A549 (cell line): ENCODE measurements at regions not wholly inside any gene's neighbourhood (a gene's known extent, or its start where the extent isn't known, plus 50 kb on each side); places are given as distances from the start of the nearest gene placed in this dataset.

Experiments used
- ATAC-seq, 2 experiments: fragments of 200-7000 bp in 1 of 2; fragments of >200 bp in 1 of 2; cut with Nextera tagmentation in 1 of 2; cut with Tn5 transposase in 1 of 2; 3 replicates each; pipeline versions ENCODE4 v1.8.0 to v1.9.1; 2018 to 2020; ENCODE audit warnings: mild to moderate bottlenecking in 1 of 2, moderate library complexity in 1 of 2
- CTCF ChIA-PET: fragments of 300-600 bp; sonication (Branson Sonifier 250); formaldehyde crosslinking; extraction: SDS; loops from one replicate; lab custom pipeline; 2021; ENCODE audit warnings: antibody characterized with exemption, inconsistent platforms; lab: Yijun Ruan, JAX
- POLR2A ChIA-PET: fragments of 350-600 bp; formaldehyde crosslinking; extraction: SDS; loops from one replicate; lab custom pipeline; 2021; ENCODE audit warnings: antibody characterized with exemption, inconsistent platforms; lab: Yijun Ruan, JAX
- DNase-seq, 2 experiments: peaks; one replicate each; pipeline versions ENCODE4 v3.0.0 to v3.0.0-alpha.2; 2011 to 2016; ENCODE audit warnings: low read depth in 1 of 2, low spot score in 1 of 2
- FAIRE-seq: peaks from 2 replicates; lab custom pipeline; 2011; peaks lifted over from hg19 to GRCh38; lab: Jason Lieb, UNC
- H3K27ac ChIP-seq, 2 experiments: fragments of >200 bp; sonication (Bioruptor Twin); formaldehyde crosslinking; 3 replicates each; pipeline ENCODE4 v1.5.1; 2016 to 2017
- H3K4me1 ChIP-seq: fragments of >200 bp; sonication (Bioruptor Twin); formaldehyde crosslinking; 3 replicates; pipeline ENCODE4 v1.6.1; 2016
- H3K4me2 ChIP-seq: fragments of >200 bp; sonication (Bioruptor Twin); formaldehyde crosslinking; 3 replicates; pipeline ENCODE4 v1.6.1; 2016
- H3K4me3 ChIP-seq: fragments of >200 bp; sonication (Bioruptor Twin); formaldehyde crosslinking; 3 replicates; pipeline ENCODE4 v1.5.1; 2016
- H3K9me3 ChIP-seq: fragments of >200 bp; sonication (Bioruptor Twin); formaldehyde crosslinking; 3 replicates; pipeline ENCODE4 v1.6.1; 2016
- CEBPB ChIP-seq, 2 experiments: fragments of >200 bp in 1 of 2; sonication (Bioruptor Twin) in 1 of 2; formaldehyde crosslinking in 1 of 2; IDR thresholded peaks; 2 replicates each; pipeline ENCODE4 v1.6.1; 2012 to 2016
- CHD4 ChIP-seq: fragments of 200-600 bp; sonication (generic); IDR thresholded peaks from 2 replicates; pipeline ENCODE4 v1.6.1; 2016; ENCODE audit warnings: antibody characterized with exemption, mild to moderate bottlenecking, borderline replicate concordance
- E2F6 ChIP-seq: IDR thresholded peaks from 2 replicates; pipeline ENCODE4 v1.6.1; 2012; ENCODE audit warnings: low read depth, borderline replicate concordance
- EHF ChIP-seq: fragments of 250-450 bp; sonication (Bioruptor Pico); IDR thresholded peaks from 2 replicates; pipeline ENCODE4 v1.5.0; 2020; ENCODE audit warnings: mild to moderate bottlenecking
- EHMT2 ChIP-seq: fragments of 200-600 bp; sonication (generic); IDR thresholded peaks from 2 replicates; pipeline ENCODE4 v1.6.1; 2016; ENCODE audit warnings: antibody characterized with exemption, low read depth, mild to moderate bottlenecking, moderate library complexity
- EP300 ChIP-seq, 2 experiments: fragments of >200 bp; sonication (Bioruptor Twin); formaldehyde crosslinking; IDR thresholded peaks; 2 replicates in 1 of 2; 3 replicates in 1 of 2; pipeline ENCODE4 v1.6.1; 2016 to 2017
- ESRRA ChIP-seq: fragments of 150-350 bp; IDR thresholded peaks from 2 replicates; pipeline ENCODE4 v1.6.1; 2014; ENCODE audit warnings: mild to moderate bottlenecking, low read length, borderline replicate concordance
- FOSL2 ChIP-seq, 2 experiments: fragments of 450-650 bp in 1 of 2; fragments of >200 bp in 1 of 2; sonication (Bioruptor Twin) in 1 of 2; formaldehyde crosslinking; IDR thresholded peaks; 2 replicates each; pipeline versions ENCODE4 v1.5.0 to v1.6.1; 2016 to 2020; ENCODE audit warnings: mild to moderate bottlenecking in 1 of 2, moderate library complexity in 1 of 2
- GATA3 ChIP-seq: IDR thresholded peaks from 2 replicates; pipeline ENCODE4 v1.6.1; 2012; ENCODE audit warnings: borderline replicate concordance
- HDAC2 ChIP-seq: fragments of 200-600 bp; sonication (generic); IDR thresholded peaks from 2 replicates; pipeline ENCODE4 v1.6.1; 2016
- HMGXB4 ChIP-seq: fragments of 250-450 bp; sonication (Bioruptor Pico); IDR thresholded peaks from 2 replicates; pipeline ENCODE4 v1.5.0; 2021; ENCODE audit warnings: mild to moderate bottlenecking, moderate library complexity, borderline replicate concordance
- HOXA7 ChIP-seq: fragments of 250-450 bp; sonication (Bioruptor Pico); IDR thresholded peaks from 2 replicates; pipeline ENCODE4 v1.5.0; 2020; ENCODE audit warnings: mild to moderate bottlenecking, moderate library complexity
- JUN ChIP-seq, 2 experiments: fragments of >200 bp; sonication (Bioruptor Twin); formaldehyde crosslinking; IDR thresholded peaks; 2 replicates in 1 of 2; 3 replicates in 1 of 2; pipeline ENCODE4 v1.6.1; 2016 to 2017
- JUNB ChIP-seq: fragments of >200 bp; sonication (Bioruptor Twin); formaldehyde crosslinking; IDR thresholded peaks from 2 replicates; pipeline ENCODE4 v1.6.1; 2016
- MAFK ChIP-seq: fragments of 450-650 bp; IDR thresholded peaks from 2 replicates; pipeline ENCODE4 v1.6.1; 2014; ENCODE audit not compliant: partially characterized antibody
- MAX ChIP-seq: IDR thresholded peaks from 2 replicates; pipeline ENCODE4 v1.6.1; 2012
- NFE2L2 ChIP-seq: fragments of 150-350 bp; conservative IDR thresholded peaks from 2 replicates; pipeline ENCODE4 v1.6.1; 2014; ENCODE audit warnings: low read length
- NPAS2 ChIP-seq: fragments of 250-450 bp; sonication (Bioruptor Pico); IDR thresholded peaks from 2 replicates; pipeline ENCODE4 v1.8.0; 2022; ENCODE audit warnings: mild to moderate bottlenecking, moderate library complexity, borderline replicate concordance
- PHF8 ChIP-seq: fragments of 200-600 bp; sonication (generic); IDR thresholded peaks from 2 replicates; pipeline ENCODE4 v1.6.1; 2016; ENCODE audit warnings: low read depth, mild to moderate bottlenecking, antibody characterized with exemption, moderate library complexity, borderline replicate concordance
- POLR2A ChIP-seq: IDR thresholded peaks from 2 replicates; pipeline ENCODE4 v1.6.1; 2012; ENCODE audit warnings: mild to moderate bottlenecking, low read length
- RCOR1 ChIP-seq: fragments of 150-350 bp; IDR thresholded peaks from 2 replicates; pipeline ENCODE4 v1.6.1; 2014; ENCODE audit warnings: antibody characterized with exemption, low read length, low read depth
- SMC3 ChIP-seq: fragments of >200 bp; sonication (Bioruptor Twin); formaldehyde crosslinking; IDR thresholded peaks from 3 replicates; pipeline ENCODE4 v1.6.1; 2018; ENCODE audit warnings: inconsistent platforms
- SREBF2 ChIP-seq: fragments of 450-650 bp; IDR thresholded peaks from 2 replicates; pipeline ENCODE4 v1.6.1; 2014; ENCODE audit warnings: mild to moderate bottlenecking, moderate library complexity
- TFCP2L1 ChIP-seq: fragments of 250-450 bp; sonication (Bioruptor Pico); IDR thresholded peaks from 2 replicates; pipeline ENCODE4 v1.5.0; 2021; ENCODE audit warnings: mild to moderate bottlenecking
- TP53 ChIP-seq: fragments of 250-450 bp; sonication (Bioruptor Pico); IDR thresholded peaks from 2 replicates; pipeline ENCODE4 v1.5.0; 2021; ENCODE audit warnings: mild to moderate bottlenecking, moderate library complexity
- ZFP36 ChIP-seq: fragments of 450-650 bp; IDR thresholded peaks from 2 replicates; pipeline ENCODE4 v1.6.1; 2014; ENCODE audit warnings: borderline replicate concordance; ENCODE audit not compliant: partially characterized antibody
- ZNF302 ChIP-seq: fragments of 250-450 bp; sonication (Bioruptor Pico); IDR thresholded peaks from 2 replicates; pipeline ENCODE4 v1.9.0; 2021; ENCODE audit warnings: inconsistent platforms, mild to moderate bottlenecking, moderate library complexity
- WGBS: methylation state at CpG from one replicate; pipeline ENCODE4 v1.1.6; 2017; ENCODE audit errors: missing lambda C conversion rate; 5-methylcytosine and 5-hydroxymethylcytosine counted together
- TF ChIP-seq, protein P1 (sequence below): IDR thresholded peaks from 2 replicates; pipeline ENCODE4 v1.6.1; 2012
- TF ChIP-seq, protein P2 (sequence below): fragments of 150-350 bp; IDR thresholded peaks from 2 replicates; pipeline ENCODE4 v1.6.1; 2014; ENCODE audit warnings: low read depth, mild to moderate bottlenecking, low read length
- TF ChIP-seq, protein P3 (sequence below): fragments of >200 bp; sonication (Bioruptor Twin); formaldehyde crosslinking; IDR thresholded peaks from 2 replicates; pipeline ENCODE4 v1.6.1; 2016

GRCh38 chr20:1782181-1782580 is 113.0 kb upstream of the SIRPA start:
- POLR2A ChIA-PET: no interaction called here
- no peak overlapping the region for H3K4me3 ChIP-seq
- H3K9me3 ChIP-seq: no peaks in the 10 kb centered on the region
- no peak for ATAC-seq
- WGBS: 73% methylated on average over 3 of the region's 3 CpGs
- FAIRE-seq: no peak
- CTCF ChIA-PET: interaction anchor here (1.0 to 12.4 kb wide), 10 partner anchors 10 to 390 kb away, joined by 3 to 179 read pairs (median 6); no protein-coding TSS in a partner anchor
- H3K4me1 ChIP-seq: peaks cover 4% of the 10 kb centered on the region
- H3K4me2 ChIP-seq: no peak overlapping the region
- no peak for DNase-seq
- TF ChIP-seq CEBPB (IDR thresholded peaks at IDR 0.05) (no peak), EP300 (IDR thresholded peaks at IDR 0.05) (no peak), MAFK (no peak)
- H3K27ac ChIP-seq: no peak overlapping the region

- ChIA-PET CTCF (interaction anchor here (1.2 to 12.4 kb wide), 5 partner anchors 11 to 276 kb away, joined by 5 to 179 read pairs (median 13); no protein-coding TSS in a partner anchor), POLR2A (no interaction called here)
- ATAC-seq (no peak), FAIRE-seq (no peak), DNase-seq (no peak)
- H3K9me3 ChIP-seq: no peaks in the 10 kb centered on the region
- H3K4me2 ChIP-seq: no peak overlapping the region
- 55% methylated on average over 5 of the region's 5 CpGs for WGBS
- H3K27ac ChIP-seq: no peak overlapping the region
- TF ChIP-seq JUN (IDR thresholded peaks at IDR 0.05) (no peak), EP300 (IDR thresholded peaks at IDR 0.05) (no peak), CHD4 (no peak), GATA3 (no peak), HDAC2 (no peak), CEBPB (IDR thresholded peaks at IDR 0.05) (no peak), TFCP2L1 (CRISPR knock-in tag) (no peak), TP53 (no peak), PHF8 (no peak), RCOR1 (no peak), MAFK (no peak), HOXA7 (CRISPR knock-in tag) (no peak), EHMT2 (no peak), ESRRA (no peak)
- TF ChIP-seq, protein P1, sequence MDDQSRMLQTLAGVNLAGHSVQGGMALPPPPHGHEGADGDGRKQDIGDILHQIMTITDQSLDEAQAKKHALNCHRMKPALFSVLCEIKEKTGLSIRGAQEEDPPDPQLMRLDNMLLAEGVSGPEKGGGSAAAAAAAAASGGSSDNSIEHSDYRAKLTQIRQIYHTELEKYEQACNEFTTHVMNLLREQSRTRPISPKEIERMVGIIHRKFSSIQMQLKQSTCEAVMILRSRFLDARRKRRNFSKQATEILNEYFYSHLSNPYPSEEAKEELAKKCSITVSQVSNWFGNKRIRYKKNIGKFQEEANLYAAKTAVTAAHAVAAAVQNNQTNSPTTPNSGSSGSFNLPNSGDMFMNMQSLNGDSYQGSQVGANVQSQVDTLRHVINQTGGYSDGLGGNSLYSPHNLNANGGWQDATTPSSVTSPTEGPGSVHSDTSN: no peak
- TF ChIP-seq, protein P2, sequence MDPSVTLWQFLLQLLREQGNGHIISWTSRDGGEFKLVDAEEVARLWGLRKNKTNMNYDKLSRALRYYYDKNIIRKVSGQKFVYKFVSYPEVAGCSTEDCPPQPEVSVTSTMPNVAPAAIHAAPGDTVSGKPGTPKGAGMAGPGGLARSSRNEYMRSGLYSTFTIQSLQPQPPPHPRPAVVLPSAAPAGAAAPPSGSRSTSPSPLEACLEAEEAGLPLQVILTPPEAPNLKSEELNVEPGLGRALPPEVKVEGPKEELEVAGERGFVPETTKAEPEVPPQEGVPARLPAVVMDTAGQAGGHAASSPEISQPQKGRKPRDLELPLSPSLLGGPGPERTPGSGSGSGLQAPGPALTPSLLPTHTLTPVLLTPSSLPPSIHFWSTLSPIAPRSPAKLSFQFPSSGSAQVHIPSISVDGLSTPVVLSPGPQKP: no peak
- H3K4me1 ChIP-seq: peaks cover 20% of the 10 kb centered on the region
- H3K4me3 ChIP-seq: no peak overlapping the region
These were observed 115.6 kb upstream of the SIRPA start for GRCh38 chr20:1779567-1779966.

GRCh38 chr20:1778338-1778737 is 116.9 kb upstream of the SIRPA start:
- CTCF ChIA-PET: interaction anchor here (1.4 to 12.4 kb wide), 10 partner anchors 8 to 271 kb away, joined by 3 to 179 read pairs (median 18); no protein-coding TSS in a partner anchor
- no peaks in the 10 kb centered on the region for H3K9me3 ChIP-seq
- ATAC-seq (no peak), FAIRE-seq (no peak), DNase-seq (no peak)
- H3K4me1 ChIP-seq: peaks cover 20% of the 10 kb centered on the region
- no peak overlapping the region for H3K27ac ChIP-seq
- no peak overlapping the region for H3K4me3 ChIP-seq
- 68% methylated on average over 7 of the region's 12 CpGs for WGBS
- H3K4me2 ChIP-seq: no peak overlapping the region
- POLR2A ChIA-PET: no interaction called here
- TF ChIP-seq POLR2A (no peak), EHMT2 (no peak), ZFP36 (no peak), CHD4 (no peak), SREBF2 (no peak), RCOR1 (no peak), E2F6 (no peak), EP300 (IDR thresholded peaks at IDR 0.05) (no peak), SMC3 (no peak), MAX (no peak), EHF (CRISPR knock-in tag) (no peak), HMGXB4 (CRISPR knock-in tag) (no peak), ZNF302 (CRISPR knock-in tag) (no peak), FOSL2 (IDR thresholded peaks at IDR 0.05) (no peak), FOSL2 (CRISPR knock-in tag; IDR thresholded peaks at IDR 0.05) (no peak), JUNB (no peak), NPAS2 (no peak), NFE2L2 (no peak)
- TF ChIP-seq, protein P2: no peak
- TF ChIP-seq, protein P3, sequence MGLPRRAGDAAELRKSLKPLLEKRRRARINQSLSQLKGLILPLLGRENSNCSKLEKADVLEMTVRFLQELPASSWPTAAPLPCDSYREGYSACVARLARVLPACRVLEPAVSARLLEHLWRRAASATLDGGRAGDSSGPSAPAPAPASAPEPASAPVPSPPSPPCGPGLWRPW: no peak
